HG03039 (cell line): ENCODE measurements at regions not wholly inside any gene's neighbourhood (a gene's known extent, or its start where the extent isn't known, plus 50 kb on each side); places are given as distances from the start of the nearest gene placed in this dataset.
"Not testable (repeated sequence)": the region's sequence is repeated elsewhere in the genome, so short reads cannot be mapped to it uniquely, and the experiment has no call there.

Experiments used
- ATAC-seq: cut with Tn5 transposase; IDR thresholded peaks from one replicate; pipeline ENCODE4 v1.9.1; 2021; ENCODE audit warnings: mild to moderate bottlenecking, moderate library complexity; ENCODE audit not compliant: unreplicated experiment

DNA sequence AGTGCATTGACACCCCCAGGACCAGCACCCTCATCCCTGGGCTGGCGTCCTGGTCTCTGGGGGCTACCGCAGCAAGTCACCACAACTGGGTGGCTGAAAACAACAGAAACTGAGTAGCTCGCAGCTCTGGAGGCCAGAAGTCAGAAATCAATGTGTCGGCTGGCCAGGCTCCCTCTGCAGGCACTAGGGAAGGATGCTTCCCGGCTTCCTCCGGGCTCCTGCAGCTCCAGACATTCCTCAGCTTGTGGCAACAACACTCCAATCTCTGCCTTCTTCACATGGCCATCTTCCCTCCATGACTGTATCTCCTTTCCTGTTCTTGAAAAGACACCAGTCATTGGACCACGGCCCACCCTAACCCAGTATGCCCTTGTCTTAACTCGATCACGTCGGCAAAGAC is 224.2 kb downstream of the NPHP4 start:
- no peak for ATAC-seq

DNA sequence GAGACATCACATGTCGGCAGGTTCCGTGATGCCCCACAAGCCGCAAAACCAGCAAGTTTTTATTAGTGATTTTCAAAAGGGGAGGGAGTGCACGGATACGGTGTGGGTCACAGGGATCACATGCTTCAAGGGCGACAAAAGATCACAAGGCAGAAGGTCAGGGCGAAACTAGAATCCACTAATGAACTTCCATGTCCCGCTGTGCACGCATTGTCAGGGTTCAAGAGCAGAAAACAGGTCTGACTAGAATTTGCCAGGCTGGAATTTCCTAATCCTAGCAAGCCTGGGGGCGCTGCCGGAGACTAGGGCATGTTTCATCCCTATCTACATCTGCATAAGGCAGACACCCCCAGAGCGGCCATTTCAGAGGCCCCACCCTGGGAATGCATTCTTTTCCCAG is 225.2 kb downstream of the NPHP4 start:
- not testable (repeated sequence) for ATAC-seq

DNA sequence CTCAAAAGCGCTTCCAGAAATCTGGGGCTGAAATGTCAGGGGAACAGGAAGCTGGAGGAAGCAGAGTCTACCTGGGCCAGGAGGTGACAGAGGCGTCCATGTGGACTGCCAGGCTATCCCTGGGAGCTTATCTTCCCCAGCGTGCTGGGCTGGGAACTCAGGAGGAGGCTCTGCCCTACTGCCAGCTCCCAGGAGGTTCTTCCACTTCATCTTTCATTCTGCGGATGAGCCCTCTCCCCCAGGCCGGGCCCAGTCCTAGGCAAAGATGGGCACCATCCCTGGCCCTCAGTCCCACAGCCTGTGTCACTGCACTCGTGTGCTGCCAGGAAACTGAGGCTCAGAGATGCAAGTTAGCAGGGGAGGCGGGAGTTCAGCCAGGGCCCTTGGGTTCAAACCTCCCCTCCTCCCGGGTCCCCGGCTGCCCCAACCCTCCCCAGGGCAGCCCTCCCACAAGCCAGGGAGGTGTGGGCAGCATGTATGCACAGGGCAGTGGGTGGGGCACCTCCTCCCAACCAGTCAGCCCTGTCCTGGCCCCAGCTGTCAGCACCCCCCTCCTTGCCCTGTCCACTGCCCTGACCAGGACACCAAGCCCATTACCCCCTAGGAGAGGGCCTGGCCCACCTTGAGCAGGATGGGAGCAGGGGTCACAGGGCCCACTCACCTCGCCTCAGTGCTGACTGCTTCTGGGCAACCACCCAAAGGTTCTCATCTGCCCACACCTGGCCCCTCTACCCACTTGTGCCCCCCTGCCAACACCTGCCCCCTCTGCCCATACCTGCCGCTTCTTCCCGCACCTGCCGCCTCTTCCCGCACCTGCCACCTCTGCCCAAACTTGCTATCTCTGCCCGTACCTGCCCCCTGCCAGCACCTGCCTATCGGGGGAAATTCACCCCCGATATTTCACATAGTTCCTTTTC is 226.0 kb downstream of the NPHP4 start:
- no peak for ATAC-seq

DNA sequence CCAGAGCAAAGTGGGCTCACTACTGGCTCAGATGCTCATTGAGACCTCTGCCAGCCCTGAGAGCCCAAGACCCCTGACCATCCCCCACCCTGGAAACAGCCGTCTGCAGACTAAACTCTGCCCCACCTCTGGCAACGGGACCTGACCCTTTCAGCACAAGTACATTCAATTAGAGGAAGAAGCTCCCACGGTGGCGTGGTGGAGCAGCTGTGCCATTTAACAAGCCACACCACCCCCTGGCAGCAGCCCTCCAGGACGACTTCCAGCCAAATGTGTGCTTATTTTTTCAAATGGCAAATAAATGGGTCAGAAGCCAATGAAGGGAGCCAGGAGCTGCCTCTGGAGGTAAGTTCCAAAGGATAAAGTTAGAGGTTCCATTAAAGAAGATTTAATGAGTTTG is 226.7 kb downstream of the NPHP4 start:
- no peak for ATAC-seq

DNA sequence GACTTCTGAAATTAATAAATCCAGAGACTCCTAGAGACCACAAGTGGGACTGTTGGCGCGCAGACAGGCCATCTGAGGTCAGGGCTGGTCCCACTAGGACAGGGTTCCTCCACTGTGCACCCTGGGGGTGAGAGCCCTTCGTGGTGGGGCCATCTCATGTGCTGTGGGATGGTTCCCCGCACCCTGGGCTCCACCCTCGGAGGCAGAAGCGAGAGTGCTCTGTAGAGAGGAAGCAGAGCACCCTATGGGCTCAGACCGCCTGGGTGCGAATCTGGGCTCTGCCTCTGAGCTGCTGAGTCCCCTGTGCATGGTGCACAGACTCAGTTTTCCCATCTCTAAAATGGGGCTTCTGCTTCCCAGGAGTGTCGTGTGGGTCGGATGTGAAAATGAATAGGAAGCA is 227.3 kb downstream of the NPHP4 start:
- no peak for ATAC-seq

- ATAC-seq = no peak
These were observed 227.8 kb downstream of the NPHP4 start for GRCh38 chr1:5764464-5764863.

GRCh38 chr1:5763696-5764370 is 228.4 kb downstream of the NPHP4 start:
- ATAC-seq = no peak

- no peak for ATAC-seq
These were observed 233.2 kb downstream of the NPHP4 start for GRCh38 chr1:5758859-5759578.

- no peak for ATAC-seq
These were observed 234.0 kb downstream of the NPHP4 start for GRCh38 chr1:5758000-5758858.

DNA sequence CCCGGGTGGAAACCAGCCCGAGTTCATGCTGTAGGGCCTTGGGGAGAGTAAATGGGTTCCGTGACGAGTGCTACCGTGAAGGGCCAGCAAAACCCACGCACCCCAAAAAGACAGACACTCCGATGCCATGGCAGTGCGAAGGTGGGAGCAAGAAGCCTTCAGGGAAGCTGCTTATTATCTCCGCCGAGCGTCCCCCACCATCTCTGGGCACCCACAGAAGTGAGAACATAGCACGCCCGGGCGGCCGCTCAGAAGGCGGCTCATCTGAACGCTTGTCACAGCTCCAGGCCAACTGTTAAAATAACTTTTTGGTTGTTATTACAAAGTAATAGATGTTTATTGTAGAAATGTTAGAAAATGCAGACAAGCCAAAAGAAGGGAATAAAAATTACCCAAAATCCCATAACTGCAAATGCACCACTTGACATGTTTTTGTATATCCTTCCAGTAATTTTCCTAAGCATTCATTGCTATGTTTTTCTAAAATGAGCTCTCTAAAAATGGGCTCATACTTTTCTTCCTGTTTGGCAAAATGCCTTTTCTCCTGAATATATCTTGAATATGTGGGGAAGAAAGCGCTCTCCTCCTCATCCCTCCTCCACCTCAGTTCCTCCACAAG is 234.9 kb downstream of the NPHP4 start:
- ATAC-seq = no peak

GRCh38 chr1:5756434-5757186 is 235.6 kb downstream of the NPHP4 start:
- ATAC-seq = no peak

DNA sequence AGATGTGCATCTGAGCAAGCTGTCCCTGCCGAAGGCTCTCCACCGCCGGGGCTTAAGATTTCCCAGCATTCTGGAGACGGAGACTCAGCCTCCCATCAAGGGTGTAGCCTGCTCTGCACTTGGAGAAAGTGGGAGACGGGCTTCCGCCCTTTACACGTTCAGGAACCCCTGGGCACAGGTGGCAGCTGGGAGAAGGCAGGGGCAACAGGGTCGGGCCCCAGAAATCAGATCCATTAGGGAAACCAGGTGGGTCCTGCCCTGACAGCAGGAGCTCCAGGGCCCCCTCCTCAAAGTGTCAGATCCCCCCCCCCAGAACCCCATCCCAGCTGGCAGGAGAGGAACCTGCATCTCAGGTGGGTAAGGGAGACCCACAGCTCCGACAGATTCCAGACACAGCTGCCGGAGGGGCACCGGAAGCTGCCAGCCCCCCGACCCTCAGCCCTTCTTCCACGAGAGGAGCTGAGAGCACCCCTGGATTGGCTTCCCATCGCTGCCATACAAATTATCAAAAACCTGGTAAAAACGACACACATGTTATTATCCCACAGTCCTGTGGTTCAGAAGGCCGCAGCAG is 236.6 kb downstream of the NPHP4 start:
- no peak for ATAC-seq

DNA sequence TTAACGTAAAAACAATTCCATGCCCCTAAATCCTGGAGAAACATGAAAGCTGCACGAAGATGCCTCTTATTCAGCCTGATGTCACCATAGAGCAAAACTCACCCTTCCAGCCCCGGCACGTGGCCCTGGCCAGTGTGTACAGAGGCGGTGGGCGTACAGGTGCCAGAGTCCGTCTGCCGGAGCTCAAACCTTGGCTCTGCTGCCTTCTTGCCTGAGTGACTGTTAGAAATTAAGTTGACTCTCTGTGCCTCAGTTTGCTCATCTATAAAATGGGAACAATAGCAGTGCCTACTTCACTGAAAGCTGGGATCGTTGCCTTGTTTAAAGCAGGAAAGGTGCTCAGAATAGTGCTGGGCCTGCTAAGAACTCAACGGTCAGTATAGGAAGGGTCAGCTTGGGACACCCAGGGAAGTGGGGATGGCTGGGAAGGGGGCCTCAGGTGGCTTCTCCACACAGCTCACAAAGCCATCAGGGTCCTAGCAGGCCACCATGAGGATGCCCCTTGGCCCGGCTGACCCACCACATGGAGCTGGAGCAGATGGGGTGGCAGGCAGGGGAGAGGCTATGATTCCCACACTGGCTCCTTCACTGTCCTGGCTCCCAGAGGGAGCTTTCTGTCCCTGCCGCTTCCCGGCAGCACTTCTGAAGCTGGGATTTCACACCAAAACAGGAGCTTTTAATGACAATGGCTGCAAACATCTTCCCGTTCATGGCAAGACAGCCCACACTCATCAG is 237.2 kb downstream of the NPHP4 start:
- no peak for ATAC-seq

GRCh38 chr1:5753549-5754421 is 238.4 kb downstream of the NPHP4 start:
- ATAC-seq = no peak

DNA sequence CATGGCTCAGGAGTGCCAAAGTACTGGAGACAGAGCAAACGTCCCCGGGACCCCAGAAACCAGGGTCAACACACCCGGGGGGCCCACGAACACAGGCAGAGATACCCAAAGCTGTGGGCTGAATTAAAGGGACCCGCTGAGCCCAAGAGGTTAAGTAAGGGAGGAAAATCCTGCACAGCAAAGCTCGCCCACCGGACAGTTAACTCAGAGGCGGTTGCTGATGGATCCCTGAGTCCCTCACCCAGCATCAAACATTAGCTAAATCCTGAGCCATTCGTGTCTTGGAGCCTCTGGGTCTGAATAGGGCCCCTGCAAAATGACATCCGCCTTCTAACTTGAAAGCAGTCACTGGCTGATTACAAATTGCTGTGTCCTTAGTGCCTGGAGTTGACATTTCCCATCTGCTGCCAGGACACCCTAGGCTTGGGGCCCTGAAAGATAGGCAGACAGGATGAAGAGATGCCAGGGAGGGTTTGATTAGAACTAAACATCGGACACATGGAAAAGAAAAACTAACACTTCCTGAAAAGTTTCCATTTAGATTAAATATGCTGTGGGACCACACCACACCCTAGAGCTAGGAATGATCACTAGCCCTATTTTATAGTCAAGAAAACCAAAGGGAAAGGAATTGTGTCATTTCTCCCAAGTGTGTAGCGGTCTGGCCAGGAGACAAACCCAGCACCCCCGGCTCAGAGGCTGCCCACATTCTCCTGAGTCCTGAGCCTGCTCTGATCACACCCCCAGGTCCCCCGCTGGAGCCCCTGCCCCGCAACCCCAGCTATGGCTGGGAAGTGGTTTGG is 239.3 kb downstream of the NPHP4 start:
- no peak for ATAC-seq

DNA sequence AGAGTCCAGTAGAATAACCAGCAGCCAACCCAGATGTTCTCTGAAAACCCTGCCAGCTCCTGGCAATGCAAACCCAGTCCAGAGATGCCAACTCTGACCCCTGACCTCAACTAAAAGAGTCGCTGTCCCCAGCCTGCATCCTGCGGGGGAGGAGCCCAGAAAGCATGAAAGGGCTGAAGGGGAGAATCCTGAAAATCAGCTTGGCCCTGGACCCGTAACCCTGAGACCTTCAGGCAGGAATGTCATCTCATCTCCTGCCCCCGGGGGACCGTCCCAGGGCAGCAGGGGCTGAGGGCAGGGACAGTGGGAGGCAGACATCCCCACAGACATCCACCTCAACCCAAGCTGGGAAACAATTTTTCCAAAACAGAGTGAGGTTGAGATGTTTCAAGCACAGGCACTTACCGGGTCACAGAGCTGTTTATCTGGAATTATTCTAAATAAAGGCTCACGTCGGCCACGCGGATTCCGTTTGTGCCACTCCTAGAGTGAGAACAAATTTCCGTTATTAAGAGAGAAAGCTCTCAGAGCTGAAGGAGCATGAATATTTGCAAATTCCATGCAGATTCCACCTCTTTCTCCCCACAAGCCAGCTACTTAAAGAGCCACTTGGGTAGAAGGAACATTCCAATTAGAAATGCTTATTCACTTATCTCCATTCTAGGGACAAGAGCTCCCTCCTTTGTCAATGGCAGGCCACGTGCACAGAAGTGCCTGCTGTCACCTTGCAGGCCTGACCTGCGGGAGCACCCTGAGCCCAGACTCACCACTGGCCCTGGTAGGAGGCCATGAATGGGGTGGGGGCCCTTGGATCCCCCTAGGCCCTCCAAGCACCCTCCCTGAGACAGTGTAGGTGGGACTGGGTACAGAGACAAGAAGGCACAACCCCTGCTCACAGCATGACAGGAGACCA is 240.1 kb downstream of the NPHP4 start:
- no peak for ATAC-seq
